ENCODE measurements at regions not wholly inside any gene's neighbourhood (a gene's known extent, or its start where the extent isn't known, plus 50 kb on each side); places are given as distances from the start of the nearest gene placed in this dataset.
A peak's percentile ranks its signal among the peaks of the same experiment; 100 is the strongest.

GRCh38 chr10:83205861-83206260, 933.4 kb upstream of the GHITM start:
- 44% methylated on average over 2 of the region's 2 CpGs for WGBS
- Histone ChIP-seq H3K27ac (ENCODE audit: low read length) (no peak overlapping the region), H3K4me1 (ENCODE audit: control insufficient read depth, insufficient read depth, low read length) (no peaks in the 10 kb centered on the region), H3K27me3 (ENCODE audit: control insufficient read depth, insufficient read depth) (no peaks in the 10 kb centered on the region), H3K9me3 (ENCODE audit: control insufficient read depth, low read length) (no peaks in the 10 kb centered on the region), H3K4me3 (ENCODE audit: low read length) (no peak overlapping the region)
- intact Hi-C loops (cut with DNase I): no loop called here
- DNase-seq (no peak), ATAC-seq (no peak)

- intact Hi-C loops (cut with DNase I): no loop called here
- H3K4me3 ChIP-seq (ENCODE audit: low read length): no peak overlapping the region
- no peaks in the 10 kb centered on the region for H3K4me1 ChIP-seq (ENCODE audit: control insufficient read depth, insufficient read depth, low read length)
- H3K27me3 ChIP-seq (ENCODE audit: control insufficient read depth, insufficient read depth): no peaks in the 10 kb centered on the region
- no peak overlapping the region for H3K27ac ChIP-seq (ENCODE audit: low read length)
- 77% methylated on average over 3 of the region's 3 CpGs for WGBS
- H3K9me3 ChIP-seq (ENCODE audit: control insufficient read depth, low read length): no peaks in the 10 kb centered on the region
- DNase-seq (no peak), ATAC-seq (no peak)
Measured at GRCh38 chr10:83212632-83213334, 926.5 kb upstream of the GHITM start.

- H3K9me3 ChIP-seq (ENCODE audit: control insufficient read depth, low read length): no peaks in the 10 kb centered on the region
- H3K27ac ChIP-seq (ENCODE audit: low read length): no peak overlapping the region
- H3K4me3 ChIP-seq (ENCODE audit: low read length): no peak overlapping the region
- H3K27me3 ChIP-seq (ENCODE audit: control insufficient read depth, insufficient read depth): no peaks in the 10 kb centered on the region
- no peak for DNase-seq
- intact Hi-C loops (cut with DNase I): no loop called here
- no peaks in the 10 kb centered on the region for H3K4me1 ChIP-seq (ENCODE audit: control insufficient read depth, insufficient read depth, low read length)
- 84% methylated on average over 5 of the region's 5 CpGs for WGBS
- no peak for ATAC-seq
Measured at GRCh38 chr10:83214136-83214535, 925.2 kb upstream of the GHITM start.

- intact Hi-C loops (cut with DNase I): no loop called here
- DNase-seq: no peak
Measured at GRCh38 chr10:83218205-83218604, 921.1 kb upstream of the GHITM start.

GRCh38 chr10:83222300-83222699, 917.0 kb upstream of the GHITM start:
- H3K4me3 ChIP-seq (ENCODE audit: low read length): no peak overlapping the region
- intact Hi-C loops (cut with DNase I): no loop called here
- DNase-seq: peak in 2 of 3 donors; percentile 23 to 26
- H3K27ac ChIP-seq (ENCODE audit: low read length): no peak overlapping the region
- no peaks in the 10 kb centered on the region for H3K9me3 ChIP-seq (ENCODE audit: control insufficient read depth, low read length)
- WGBS: 87% methylated on average over 6 of the region's 6 CpGs
- no peak for ATAC-seq
- no peaks in the 10 kb centered on the region for H3K4me1 ChIP-seq (ENCODE audit: control insufficient read depth, insufficient read depth, low read length)
- H3K27me3 ChIP-seq (ENCODE audit: control insufficient read depth, insufficient read depth): no peaks in the 10 kb centered on the region

More at GRCh38 chr10:83218205-83218604, 921.1 kb upstream of the GHITM start:
- no peak overlapping the region for H3K4me3 ChIP-seq (ENCODE audit: low read length)
- no peak for ATAC-seq
- no peaks in the 10 kb centered on the region for H3K9me3 ChIP-seq (ENCODE audit: control insufficient read depth, low read length)
- H3K4me1 ChIP-seq (ENCODE audit: control insufficient read depth, insufficient read depth, low read length): no peaks in the 10 kb centered on the region
- no peak overlapping the region for H3K27ac ChIP-seq (ENCODE audit: low read length)
- WGBS: 76% methylated on average over 5 of the region's 5 CpGs
- H3K27me3 ChIP-seq (ENCODE audit: control insufficient read depth, insufficient read depth): no peaks in the 10 kb centered on the region

- Histone ChIP-seq H3K9me3 (ENCODE audit: control insufficient read depth, low read length) (no peaks in the 10 kb centered on the region), H3K4me1 (ENCODE audit: control insufficient read depth, insufficient read depth, low read length) (no peaks in the 10 kb centered on the region), H3K4me3 (ENCODE audit: low read length) (no peak overlapping the region), H3K27ac (ENCODE audit: low read length) (no peak overlapping the region), H3K27me3 (ENCODE audit: control insufficient read depth, insufficient read depth) (no peaks in the 10 kb centered on the region)
- intact Hi-C loops (cut with DNase I): no loop called here
- 80% methylated on average over 25 of the region's 25 CpGs for WGBS
- ATAC-seq (no peak), DNase-seq (peak in 1 of 3 donors; percentile 27)
Measured at GRCh38 chr10:83222832-83223742, 916.2 kb upstream of the GHITM start.

- ATAC-seq (no peak), DNase-seq (no peak)
- no peaks in the 10 kb centered on the region for H3K9me3 ChIP-seq (ENCODE audit: control insufficient read depth, low read length)
- H3K27ac ChIP-seq (ENCODE audit: low read length): no peak overlapping the region
- no peaks in the 10 kb centered on the region for H3K4me1 ChIP-seq (ENCODE audit: control insufficient read depth, insufficient read depth, low read length)
- 85% methylated on average over 4 of the region's 4 CpGs for WGBS
- no peaks in the 10 kb centered on the region for H3K27me3 ChIP-seq (ENCODE audit: control insufficient read depth, insufficient read depth)
- intact Hi-C loops (cut with DNase I): no loop called here
- H3K4me3 ChIP-seq (ENCODE audit: low read length): no peak overlapping the region
Measured at GRCh38 chr10:83225781-83226180, 913.5 kb upstream of the GHITM start.

GRCh38 chr10:83229991-83230390, 909.3 kb upstream of the GHITM start:
- Histone ChIP-seq H3K9me3 (ENCODE audit: control insufficient read depth, low read length) (no peaks in the 10 kb centered on the region), H3K4me1 (ENCODE audit: control insufficient read depth, insufficient read depth, low read length) (no peaks in the 10 kb centered on the region), H3K4me3 (ENCODE audit: low read length) (no peak overlapping the region), H3K27ac (ENCODE audit: low read length) (no peak overlapping the region), H3K27me3 (ENCODE audit: control insufficient read depth, insufficient read depth) (no peaks in the 10 kb centered on the region)
- WGBS: 87% methylated on average over 8 of the region's 8 CpGs
- intact Hi-C loops (cut with DNase I): no loop called here
- DNase-seq: no peak
- ATAC-seq: no peak

- Histone ChIP-seq H3K4me3 (ENCODE audit: low read length) (no peak overlapping the region), H3K27ac (ENCODE audit: low read length) (no peak overlapping the region), H3K9me3 (ENCODE audit: control insufficient read depth, low read length) (no peaks in the 10 kb centered on the region), H3K27me3 (ENCODE audit: control insufficient read depth, insufficient read depth) (no peaks in the 10 kb centered on the region), H3K4me1 (ENCODE audit: control insufficient read depth, insufficient read depth, low read length) (no peaks in the 10 kb centered on the region)
- DNase-seq (no peak), ATAC-seq (no peak)
- WGBS: 90% methylated on average over 1 of the region's 1 CpG
- intact Hi-C loops (cut with DNase I): no loop called here
Measured at GRCh38 chr10:83233691-83234090, 905.6 kb upstream of the GHITM start.

- WGBS: 60% methylated on average over 4 of the region's 4 CpGs
- H3K4me3 ChIP-seq (ENCODE audit: low read length): no peak overlapping the region
- intact Hi-C loops (cut with DNase I): no loop called here
- no peaks in the 10 kb centered on the region for H3K4me1 ChIP-seq (ENCODE audit: control insufficient read depth, insufficient read depth, low read length)
- H3K27ac ChIP-seq (ENCODE audit: low read length): no peak overlapping the region
- DNase-seq (no peak), ATAC-seq (no peak)
- no peaks in the 10 kb centered on the region for H3K9me3 ChIP-seq (ENCODE audit: control insufficient read depth, low read length)
- H3K27me3 ChIP-seq (ENCODE audit: control insufficient read depth, insufficient read depth): no peaks in the 10 kb centered on the region
Measured at GRCh38 chr10:83248106-83248631, 891.1 kb upstream of the GHITM start.

GRCh38 chr10:83250396-83250795, 888.9 kb upstream of the GHITM start:
- 82% methylated on average over 1 of the region's 1 CpG for WGBS
- intact Hi-C loops (cut with DNase I): no loop called here
- ATAC-seq (no peak), DNase-seq (no peak)
- no peak overlapping the region for H3K4me3 ChIP-seq (ENCODE audit: low read length)
- no peaks in the 10 kb centered on the region for H3K4me1 ChIP-seq (ENCODE audit: control insufficient read depth, insufficient read depth, low read length)
- no peaks in the 10 kb centered on the region for H3K9me3 ChIP-seq (ENCODE audit: control insufficient read depth, low read length)
- no peaks in the 10 kb centered on the region for H3K27me3 ChIP-seq (ENCODE audit: control insufficient read depth, insufficient read depth)
- no peak overlapping the region for H3K27ac ChIP-seq (ENCODE audit: low read length)
